ENCODE measurements at regions not wholly inside any gene's neighbourhood (a gene's known extent, or its start where the extent isn't known, plus 50 kb on each side); places are given as distances from the start of the nearest gene placed in this dataset.
A peak's percentile ranks its signal among the peaks of the same experiment; 100 is the strongest.

- peak; percentile 5 to 53 for DNase-seq
- Histone ChIP-seq H3K36me3 (no peaks in the 10 kb centered on the region), H3K27ac (no peak overlapping the region), H3K27me3 (no peaks in the 10 kb centered on the region), H3K4me3 (replicated peaks in 1 of 3) (no peak overlapping the region), H3K4me1 (no peaks in the 10 kb centered on the region), H3K9me3 (no peaks in the 10 kb centered on the region)
- no peak for TF ChIP-seq POLR2A (IDR thresholded peaks at IDR 0.05)
- TF ChIP-seq, protein P1, sequence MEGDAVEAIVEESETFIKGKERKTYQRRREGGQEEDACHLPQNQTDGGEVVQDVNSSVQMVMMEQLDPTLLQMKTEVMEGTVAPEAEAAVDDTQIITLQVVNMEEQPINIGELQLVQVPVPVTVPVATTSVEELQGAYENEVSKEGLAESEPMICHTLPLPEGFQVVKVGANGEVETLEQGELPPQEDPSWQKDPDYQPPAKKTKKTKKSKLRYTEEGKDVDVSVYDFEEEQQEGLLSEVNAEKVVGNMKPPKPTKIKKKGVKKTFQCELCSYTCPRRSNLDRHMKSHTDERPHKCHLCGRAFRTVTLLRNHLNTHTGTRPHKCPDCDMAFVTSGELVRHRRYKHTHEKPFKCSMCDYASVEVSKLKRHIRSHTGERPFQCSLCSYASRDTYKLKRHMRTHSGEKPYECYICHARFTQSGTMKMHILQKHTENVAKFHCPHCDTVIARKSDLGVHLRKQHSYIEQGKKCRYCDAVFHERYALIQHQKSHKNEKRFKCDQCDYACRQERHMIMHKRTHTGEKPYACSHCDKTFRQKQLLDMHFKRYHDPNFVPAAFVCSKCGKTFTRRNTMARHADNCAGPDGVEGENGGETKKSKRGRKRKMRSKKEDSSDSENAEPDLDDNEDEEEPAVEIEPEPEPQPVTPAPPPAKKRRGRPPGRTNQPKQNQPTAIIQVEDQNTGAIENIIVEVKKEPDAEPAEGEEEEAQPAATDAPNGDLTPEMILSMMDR (IDR thresholded peaks at IDR 0.05) = no peak
- intact Hi-C loops (cut with DNase I) = no loop called here
Measured at GRCh38 chr3:94293793-94294195, 230.9 kb downstream of the NSUN3 start.

DNA sequence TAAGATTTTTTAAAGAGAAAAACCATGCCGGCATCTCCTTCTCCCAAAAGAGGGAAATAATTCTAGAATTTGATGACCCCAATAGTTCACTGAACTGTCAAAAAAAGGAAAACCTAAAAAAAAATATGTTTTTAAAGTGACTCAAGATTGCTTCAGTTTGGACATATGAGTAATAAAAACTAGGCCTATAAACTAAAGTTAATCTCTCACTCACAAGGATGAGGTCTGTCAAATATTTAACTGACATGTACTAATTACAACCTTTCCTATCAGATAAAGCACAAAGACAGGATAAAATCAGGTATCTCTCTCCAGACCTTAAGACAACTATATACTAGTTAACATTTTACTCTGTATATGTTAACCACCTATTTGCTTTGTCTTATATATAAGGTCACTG, 231.9 kb downstream of the NSUN3 start:
- Histone ChIP-seq H3K4me1 (no peaks in the 10 kb centered on the region), H3K4me3 (replicated peaks in 1 of 3) (no peak overlapping the region), H3K27ac (no peak overlapping the region), H3K9me3 (no peaks in the 10 kb centered on the region), H3K27me3 (no peaks in the 10 kb centered on the region), H3K36me3 (no peaks in the 10 kb centered on the region)
- no peak for TF ChIP-seq POLR2A (IDR thresholded peaks at IDR 0.05)
- TF ChIP-seq, protein P1 (IDR thresholded peaks at IDR 0.05) = no peak
- intact Hi-C loops (cut with DNase I) = no loop called here
- no peak for DNase-seq
- 89 to 95% methylated on average over 1 of the region's 1 CpG for WGBS, 2 donors

GRCh38 chr3:94299716-94300115, 236.9 kb downstream of the NSUN3 start:
- Histone ChIP-seq H3K4me3 (replicated peaks in 1 of 3) (no peak overlapping the region), H3K4me1 (peaks cover 3 to 11% of the 10 kb centered on the region in 2 donors), H3K27me3 (no peaks in the 10 kb centered on the region), H3K27ac (no peak overlapping the region), H3K36me3 (no peaks in the 10 kb centered on the region), H3K9me3 (no peaks in the 10 kb centered on the region)
- TF ChIP-seq, protein P1 (IDR thresholded peaks at IDR 0.05) = no peak
- no peak for TF ChIP-seq POLR2A (IDR thresholded peaks at IDR 0.05)
- intact Hi-C loops (cut with DNase I) = no loop called here
- DNase-seq = no peak

GRCh38 chr3:94301366-94301765, 238.5 kb downstream of the NSUN3 start:
- WGBS, 2 donors = 79 to 97% methylated on average over 1 of the region's 1 CpG
- intact Hi-C loops (cut with DNase I) = no loop called here
- Histone ChIP-seq H3K27ac (no peak overlapping the region), H3K4me1 (peaks cover 6 to 14% of the 10 kb centered on the region in 2 donors), H3K9me3 (no peaks in the 10 kb centered on the region), H3K27me3 (no peaks in the 10 kb centered on the region), H3K36me3 (no peaks in the 10 kb centered on the region), H3K4me3 (replicated peaks in 1 of 3) (no peak overlapping the region)
- DNase-seq = no peak
- TF ChIP-seq POLR2A (IDR thresholded peaks at IDR 0.05) = no peak
- TF ChIP-seq, protein P1 (IDR thresholded peaks at IDR 0.05) = no peak

GRCh38 chr3:94303266-94303665, 240.4 kb downstream of the NSUN3 start:
- peak; percentile 3 to 60 for DNase-seq
- intact Hi-C loops (cut with DNase I) = no loop called here
- WGBS, 2 donors = 49 to 67% methylated on average over 4 of the region's 4 CpGs
- H3K4me1 ChIP-seq = peaks cover 6 to 14% of the 10 kb centered on the region in 2 donors
- no peaks in the 10 kb centered on the region for H3K9me3 ChIP-seq
- H3K4me3 ChIP-seq (replicated peaks in 1 of 3) = no peak overlapping the region
- no peaks in the 10 kb centered on the region for H3K36me3 ChIP-seq
- TF ChIP-seq, protein P1 (IDR thresholded peaks at IDR 0.05) = no peak
- TF ChIP-seq POLR2A (IDR thresholded peaks at IDR 0.05) = no peak
- no peak overlapping the region for H3K27ac ChIP-seq
- no peaks in the 10 kb centered on the region for H3K27me3 ChIP-seq
